Common myeloid progenitor, CD34-positive (primary cell): ENCODE measurements at regions not wholly inside any gene's neighbourhood (a gene's known extent, or its start where the extent isn't known, plus 50 kb on each side); places are given as distances from the start of the nearest gene placed in this dataset.
A peak's percentile ranks its signal among the peaks of the same experiment; 100 is the strongest.

Experiments used
- CTCF ChIA-PET: fragments of 350-600 bp; sonication (Branson Sonifier 250); formaldehyde crosslinking; loops from one replicate; lab custom pipeline; 2021; ENCODE audit warnings: antibody characterized with exemption; lab: Charles Lee
- POLR2A ChIA-PET: fragments of 350-600 bp; sonication (Branson Sonifier 250); formaldehyde crosslinking; loops from one replicate; lab custom pipeline; 2021; ENCODE audit warnings: antibody characterized with exemption; lab: Charles Lee
- DNase-seq, 3 donors: peaks; one replicate each; pipeline versions ENCODE4 v3.0.0 to v3.0.0-alpha.2; 2013
- H3K27ac ChIP-seq, 2 experiments: 1 replicate in 1 of 2; 2 replicates in 1 of 2; pipeline ENCODE4 v1.7.0; 2013; ENCODE audit warnings: inconsistent platforms in 2 of 2, low read length in 2 of 2, mild to moderate bottlenecking in 2 of 2, low read depth in 1 of 2, moderate library complexity in 1 of 2; ENCODE audit not compliant: severe bottlenecking in 2 of 2, insufficient read depth in 1 of 2, poor library complexity in 1 of 2
- H3K27me3 ChIP-seq, 5 experiments: replicated peaks in 2 of 5; 1 replicate in 3 of 5; 2 replicates in 2 of 5; pipeline versions ENCODE4 v1.6.1 to v1.7.0; 2013; ENCODE audit warnings: low read length in 4 of 5, mild to moderate bottlenecking in 2 of 5, moderate library complexity in 2 of 5, inconsistent platforms in 1 of 5; ENCODE audit not compliant: insufficient read depth in 5 of 5, control insufficient read depth in 4 of 5
- H3K36me3 ChIP-seq, 4 experiments: 1 replicate in 2 of 4; 2 replicates in 2 of 4; pipeline versions ENCODE4 v1.6.1 to v1.7.0; 2013; ENCODE audit warnings: low read length in 3 of 4, control low read depth in 1 of 4, mild to moderate bottlenecking in 1 of 4; ENCODE audit not compliant: control insufficient read depth in 4 of 4, insufficient read depth in 4 of 4
- H3K4me1 ChIP-seq, 4 experiments: 1 replicate in 3 of 4; 2 replicates in 1 of 4; pipeline versions ENCODE4 v1.6.1 to v1.7.1; 2013; ENCODE audit warnings: low read length in 3 of 4, mild to moderate bottlenecking in 3 of 4, control low read depth in 1 of 4, inconsistent platforms in 1 of 4, moderate library complexity in 1 of 4; ENCODE audit not compliant: control insufficient read depth in 4 of 4, insufficient read depth in 4 of 4; ENCODE audit errors: control extremely low read depth in 1 of 4
- H3K4me3 ChIP-seq, 7 experiments: 1 replicate in 4 of 7; 2 replicates in 3 of 7; pipeline versions ENCODE4 v1.5.1 to v1.7.0; 2013; ENCODE audit warnings: mild to moderate bottlenecking in 7 of 7, low read length in 6 of 7, moderate library complexity in 6 of 7, inconsistent platforms in 2 of 7, low read depth in 2 of 7, control low read depth in 1 of 7; ENCODE audit not compliant: insufficient read depth in 4 of 7, control insufficient read depth in 1 of 7; ENCODE audit errors: extremely low read depth in 1 of 7
- H3K9me3 ChIP-seq, 5 experiments: 1 replicate in 4 of 5; 2 replicates in 1 of 5; pipeline versions ENCODE4 v1.6.1 to v1.7.1; 2013; ENCODE audit warnings: low read length in 4 of 5, mild to moderate bottlenecking in 2 of 5, inconsistent platforms in 1 of 5, low read depth in 1 of 5, moderate library complexity in 1 of 5; ENCODE audit not compliant: control insufficient read depth in 4 of 5, insufficient read depth in 2 of 5; ENCODE audit errors: control extremely low read depth in 1 of 5
- WGBS: methylation state at CpG from one replicate; pipeline ENCODE4 v1.1.5; 2013; ENCODE audit not compliant: insufficient coverage; 5-methylcytosine and 5-hydroxymethylcytosine counted together

- Histone ChIP-seq H3K9me3 (peaks cover 0 to 14% (median 2%) of the 10 kb centered on the region in 5 experiments), H3K4me3 (no peak overlapping the region), H3K4me1 (no peaks in the 10 kb centered on the region), H3K27ac (no peak overlapping the region), H3K27me3 (no peaks in the 10 kb centered on the region), H3K36me3 (no peaks in the 10 kb centered on the region)
- ChIA-PET CTCF (no interaction called here), POLR2A (no interaction called here)
- 95% methylated on average over 8 of the region's 8 CpGs for WGBS
- DNase-seq = no peak
Measured at GRCh38 chr13:50670272-50670671, 173.2 kb downstream of the DLEU7 start.

GRCh38 chr13:50670847-50671496 lies 172.5 kb downstream of the DLEU7 start:
- no peak overlapping the region for H3K4me3 ChIP-seq
- peaks cover 0 to 9% (median 2%) of the 10 kb centered on the region in 5 experiments for H3K9me3 ChIP-seq
- no peak for DNase-seq
- POLR2A ChIA-PET = no interaction called here
- CTCF ChIA-PET = no interaction called here
- H3K27ac ChIP-seq = no peak overlapping the region
- WGBS = 100% methylated on average over 3 of the region's 4 CpGs
- H3K27me3 ChIP-seq = no peaks in the 10 kb centered on the region
- H3K36me3 ChIP-seq = no peaks in the 10 kb centered on the region
- no peaks in the 10 kb centered on the region for H3K4me1 ChIP-seq

DNA sequence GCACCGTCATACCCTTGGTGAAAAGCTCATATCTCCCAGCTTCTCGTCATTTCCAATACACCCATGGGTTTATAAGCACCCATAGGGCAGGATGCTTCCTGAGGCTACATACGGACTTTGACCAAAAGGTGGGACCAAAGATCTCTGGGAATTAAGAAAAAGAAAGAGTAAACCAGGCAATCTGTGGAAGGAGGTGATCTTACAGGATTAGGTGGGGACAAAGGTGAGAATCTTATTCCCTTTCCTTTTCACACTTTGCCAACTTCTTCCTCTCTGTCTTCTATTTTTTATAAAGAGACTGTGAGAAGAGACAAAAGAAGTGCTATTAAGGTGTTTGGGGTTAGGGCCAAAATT lies 172.0 kb downstream of the DLEU7 start:
- 100% methylated on average over 2 of the region's 3 CpGs for WGBS
- no peaks in the 10 kb centered on the region for H3K36me3 ChIP-seq
- H3K27me3 ChIP-seq = no peaks in the 10 kb centered on the region
- CTCF ChIA-PET = no interaction called here
- H3K9me3 ChIP-seq = peaks cover 0 to 5% (median 0%) of the 10 kb centered on the region in 5 experiments
- no peak overlapping the region for H3K27ac ChIP-seq
- no peak overlapping the region for H3K4me3 ChIP-seq
- POLR2A ChIA-PET = no interaction called here
- no peaks in the 10 kb centered on the region for H3K4me1 ChIP-seq
- no peak for DNase-seq

- Histone ChIP-seq H3K27ac (no peak overlapping the region), H3K4me1 (peaks cover 0 to 1% (median 0%) of the 10 kb centered on the region in 4 experiments), H3K27me3 (no peaks in the 10 kb centered on the region), H3K4me3 (no peak overlapping the region), H3K36me3 (no peaks in the 10 kb centered on the region), H3K9me3 (no peaks in the 10 kb centered on the region)
- POLR2A ChIA-PET = no interaction called here
- DNase-seq = no peak
- CTCF ChIA-PET = interaction anchor here (1.1 kb wide), 1 partner anchor 10 kb away, joined by 3 read pairs; no protein-coding TSS in a partner anchor
Measured at GRCh38 chr13:50672025-50672424, 171.5 kb downstream of the DLEU7 start.

DNA sequence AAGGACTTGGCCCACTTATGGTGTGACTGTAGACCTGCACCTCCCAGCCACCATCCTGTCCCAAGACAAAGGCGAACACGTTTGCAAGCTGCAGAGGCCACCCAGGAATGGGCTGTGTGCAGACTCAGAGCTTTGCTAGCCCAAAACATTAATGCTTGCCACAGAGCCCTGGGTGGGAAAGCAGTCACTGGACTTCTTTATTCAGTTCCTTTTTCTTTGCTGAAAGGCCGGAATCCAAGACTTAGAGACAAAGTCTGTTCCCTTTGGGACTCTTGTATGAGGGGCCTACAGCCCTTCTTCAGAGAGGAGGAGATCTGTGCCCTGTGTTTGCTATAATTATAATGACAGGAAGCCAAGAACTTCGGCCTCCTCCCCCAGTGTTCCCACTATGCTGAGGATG lies 167.8 kb downstream of the DLEU7 start:
- Histone ChIP-seq H3K9me3 (no peaks in the 10 kb centered on the region), H3K4me1 (peaks cover 0 to 2% (median 0%) of the 10 kb centered on the region in 4 experiments), H3K27me3 (peaks cover 0 to 2% (median 0%) of the 10 kb centered on the region in 5 experiments), H3K27ac (no peak overlapping the region), H3K4me3 (no peak overlapping the region), H3K36me3 (no peaks in the 10 kb centered on the region)
- WGBS = 100% methylated on average over 3 of the region's 4 CpGs
- DNase-seq = no peak
- POLR2A ChIA-PET = no interaction called here
- CTCF ChIA-PET = no interaction called here

DNA sequence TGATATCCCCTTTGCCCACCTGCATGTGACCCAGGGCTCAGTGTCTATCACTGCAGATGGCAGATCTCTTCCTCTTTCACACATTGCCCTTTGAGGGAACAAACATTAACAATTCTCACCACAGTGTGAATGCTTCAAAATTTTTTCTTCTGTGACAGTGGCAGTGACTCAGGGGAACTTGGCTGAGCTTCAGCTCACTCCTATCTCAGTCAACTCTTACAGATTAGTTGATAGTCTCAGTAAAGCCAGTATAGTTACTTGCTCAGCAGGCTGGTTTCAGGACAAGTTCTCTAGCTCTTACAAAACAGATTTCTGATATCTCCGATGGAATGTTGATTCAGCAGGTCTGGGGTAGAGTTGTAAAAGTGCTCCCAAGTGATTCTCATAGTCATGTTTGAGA lies 166.9 kb downstream of the DLEU7 start:
- peaks cover 0 to 2% (median 0%) of the 10 kb centered on the region in 4 experiments for H3K4me1 ChIP-seq
- no peak overlapping the region for H3K4me3 ChIP-seq
- no peak overlapping the region for H3K27ac ChIP-seq
- H3K27me3 ChIP-seq = peaks cover 0 to 2% (median 0%) of the 10 kb centered on the region in 5 experiments
- 100% methylated on average over 1 of the region's 1 CpG for WGBS
- CTCF ChIA-PET = interaction anchor here (0.9 kb wide), 1 partner anchor 11 kb away, joined by 3 read pairs; no protein-coding TSS in a partner anchor
- peak in 2 of 3 donors; percentile 68 to 74 for DNase-seq
- no peaks in the 10 kb centered on the region for H3K36me3 ChIP-seq
- POLR2A ChIA-PET = no interaction called here
- no peaks in the 10 kb centered on the region for H3K9me3 ChIP-seq

GRCh38 chr13:50677258-50677657 lies 166.2 kb downstream of the DLEU7 start:
- 94% methylated on average over 3 of the region's 5 CpGs for WGBS
- Histone ChIP-seq H3K4me1 (peaks cover 0 to 2% (median 0%) of the 10 kb centered on the region in 4 experiments), H3K27ac (no peak overlapping the region), H3K9me3 (no peaks in the 10 kb centered on the region), H3K27me3 (peaks cover 0 to 5% (median 0%) of the 10 kb centered on the region in 5 experiments), H3K36me3 (no peaks in the 10 kb centered on the region), H3K4me3 (no peak overlapping the region)
- no peak for DNase-seq
- POLR2A ChIA-PET = no interaction called here
- CTCF ChIA-PET = interaction anchor here (0.9 kb wide), 1 partner anchor 11 kb away, joined by 3 read pairs; no protein-coding TSS in a partner anchor
